Lung (tissue), 11 donors: ENCODE measurements at regions not wholly inside any gene's neighbourhood (a gene's known extent, or its start where the extent isn't known, plus 50 kb on each side); places are given as distances from the start of the nearest gene placed in this dataset.

Source experiments
- ATAC-seq: fragments of 200-7000 bp; cut with Tn5 transposase; one replicate; pipeline ENCODE4 v1.9.1; 2020; ENCODE audit warnings: moderate number of reproducible peaks; ENCODE audit not compliant: insufficient read depth, low FRiP score
- DNase-seq, 3 donors: peaks; one replicate each; pipeline ENCODE4 v3.0.0-alpha.2; 2013 to 2017
- H3K27ac ChIP-seq, 2 donors: one replicate each; pipeline ENCODE4 v1.5.1; 2013; ENCODE audit warnings: mild to moderate bottlenecking in 2 of 2, moderate library complexity in 2 of 2, control low read depth in 1 of 2, inconsistent platforms in 1 of 2, low read depth in 1 of 2, low read length in 1 of 2
- H3K27me3 ChIP-seq, 3 donors: one replicate each; pipeline ENCODE4 v1.5.1; 2013; ENCODE audit warnings: low read length in 2 of 3; ENCODE audit not compliant: control insufficient read depth in 3 of 3, insufficient read depth in 3 of 3
- H3K36me3 ChIP-seq, 4 donors: one replicate each; pipeline ENCODE4 v1.5.1; 2013; ENCODE audit warnings: low read length in 4 of 4, mild to moderate bottlenecking in 1 of 4, moderate library complexity in 1 of 4; ENCODE audit not compliant: control insufficient read depth in 4 of 4, insufficient read depth in 4 of 4
- H3K4me1 ChIP-seq, 5 donors: one replicate each; pipeline ENCODE4 v1.5.1; 2013; ENCODE audit warnings: low read length in 5 of 5, mild to moderate bottlenecking in 2 of 5, moderate library complexity in 1 of 5; ENCODE audit not compliant: control insufficient read depth in 5 of 5, insufficient read depth in 5 of 5
- H3K4me3 ChIP-seq: one replicate; pipeline ENCODE4 v1.5.1; 2013; ENCODE audit warnings: mild to moderate bottlenecking, control low read depth, moderate library complexity
- H3K9ac ChIP-seq, 2 donors: one replicate each; pipeline ENCODE4 v1.5.1; 2013; ENCODE audit warnings: low read length in 2 of 2, control low read depth in 1 of 2; ENCODE audit not compliant: insufficient read depth in 1 of 2
- H3K9me3 ChIP-seq, 4 donors: one replicate each; pipeline ENCODE4 v1.5.1; 2013; ENCODE audit warnings: low read length in 3 of 4, mild to moderate bottlenecking in 1 of 4, moderate library complexity in 1 of 4; ENCODE audit not compliant: control insufficient read depth in 4 of 4, insufficient read depth in 3 of 4
- CTCF ChIP-seq: IDR thresholded peaks from 2 replicates; pipeline ENCODE4 v1.5.1; 2012; ENCODE audit warnings: mild to moderate bottlenecking; ENCODE audit errors: control extremely low read depth, extremely low read depth
- WGBS, 2 donors: extraction: QIAGEN DNeasy Blood & Tissue Kit; methylation state at CpG; one replicate each; pipeline ENCODE4 v1.1.7; 2013; 5-methylcytosine and 5-hydroxymethylcytosine counted together
- donor health status: control.
- donor health status: control.
- donor health status: Bipolar disorder and iron deficiency.
- donor health status: healthy.
- donor health status: DM: yes; HTN: yes; CAD: no.

DNA sequence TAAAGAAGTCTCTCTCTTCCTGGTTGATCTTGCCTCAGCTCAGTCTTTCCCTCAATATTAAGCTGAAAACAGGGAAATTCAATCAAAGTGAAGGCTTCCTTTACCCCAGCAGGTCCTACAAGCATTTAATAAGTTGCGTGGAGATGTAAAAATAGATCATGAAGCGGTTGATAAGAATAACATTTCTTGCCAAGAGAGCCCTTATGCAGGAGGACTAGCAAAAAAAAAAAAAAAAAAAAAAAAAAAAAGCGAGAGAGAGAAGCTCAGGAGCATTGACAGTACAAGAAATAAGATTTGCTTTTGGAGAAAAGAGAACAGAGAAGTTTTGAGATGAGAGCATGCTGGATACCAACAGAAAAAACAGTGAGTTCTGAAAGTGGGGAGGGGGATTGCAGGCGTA is 112.2 kb upstream of the CLMP start:
- Histone ChIP-seq H3K9me3 (no peaks in the 10 kb centered on the region), H3K36me3 (no peaks in the 10 kb centered on the region), H3K4me3 (no peak overlapping the region), H3K27ac (peak overlapping the region in 1 of 2 donors; percentile 62), H3K4me1 (peaks cover 0 to 10% (median 2%) of the 10 kb centered on the region in 5 donors), H3K27me3 (peaks cover 0 to 18% (median 6%) of the 10 kb centered on the region in 3 donors), H3K9ac (no peak overlapping the region)
- ATAC-seq (no peak), DNase-seq (no peak)
- no peak for TF ChIP-seq CTCF
- WGBS, 2 donors: 75 to 97% methylated on average over 4 of the region's 4 CpGs

DNA sequence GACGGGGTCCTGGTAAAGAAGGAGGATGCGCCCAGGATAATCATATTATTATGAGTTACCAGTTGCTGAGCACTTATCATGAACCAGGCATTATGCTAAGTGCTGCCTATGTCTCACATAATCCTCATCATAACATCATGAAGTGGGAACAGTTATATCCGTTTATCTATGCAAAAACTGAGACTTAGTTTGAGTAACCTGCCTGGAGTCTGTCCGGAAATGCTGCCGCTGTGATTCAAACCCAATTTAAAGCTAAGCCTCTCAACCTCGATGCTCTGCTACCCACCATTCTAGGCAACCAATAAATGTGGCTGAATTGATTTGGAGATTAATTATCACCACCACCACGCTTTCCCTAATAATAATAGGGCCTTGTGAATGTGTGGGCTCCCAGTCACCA is 111.5 kb upstream of the CLMP start:
- 96% methylated on average over 7 of the region's 7 CpGs for WGBS, 2 donors
- ATAC-seq: no peak
- peaks cover 0 to 22% (median 10%) of the 10 kb centered on the region in 3 donors for H3K27me3 ChIP-seq
- H3K4me1 ChIP-seq: peaks cover 0 to 10% (median 3%) of the 10 kb centered on the region in 5 donors
- TF ChIP-seq CTCF: no peak
- H3K9me3 ChIP-seq: no peaks in the 10 kb centered on the region
- no peak overlapping the region for H3K4me3 ChIP-seq
- H3K27ac ChIP-seq: peak overlapping the region in 1 of 2 donors; percentile 62
- DNase-seq: no peak
- no peak overlapping the region for H3K9ac ChIP-seq
- H3K36me3 ChIP-seq: no peaks in the 10 kb centered on the region

- H3K9ac ChIP-seq: no peak overlapping the region
- DNase-seq: no peak
- peak overlapping the region in 1 of 2 donors; percentile 10 for H3K27ac ChIP-seq
- ATAC-seq: no peak
- no peak overlapping the region for H3K4me3 ChIP-seq
- H3K4me1 ChIP-seq: peaks cover 0 to 16% (median 7%) of the 10 kb centered on the region in 5 donors
- no peaks in the 10 kb centered on the region for H3K36me3 ChIP-seq
- WGBS, 2 donors: 91 to 94% methylated on average over 10 of the region's 10 CpGs
- no peaks in the 10 kb centered on the region for H3K9me3 ChIP-seq
- no peak for TF ChIP-seq CTCF
- peaks cover 0 to 22% (median 14%) of the 10 kb centered on the region in 3 donors for H3K27me3 ChIP-seq
These were observed 110.7 kb upstream of the CLMP start for GRCh38 chr11:123305601-123306375.
